HG02852 (cell line): ENCODE measurements at regions not wholly inside any gene's neighbourhood (a gene's known extent, or its start where the extent isn't known, plus 50 kb on each side); places are given as distances from the start of the nearest gene placed in this dataset.

Experiments used
- ATAC-seq: cut with Tn5 transposase; IDR thresholded peaks from one replicate; pipeline ENCODE4 v1.9.1; 2021; ENCODE audit warnings: mild to moderate bottlenecking, moderate library complexity; ENCODE audit not compliant: unreplicated experiment

DNA sequence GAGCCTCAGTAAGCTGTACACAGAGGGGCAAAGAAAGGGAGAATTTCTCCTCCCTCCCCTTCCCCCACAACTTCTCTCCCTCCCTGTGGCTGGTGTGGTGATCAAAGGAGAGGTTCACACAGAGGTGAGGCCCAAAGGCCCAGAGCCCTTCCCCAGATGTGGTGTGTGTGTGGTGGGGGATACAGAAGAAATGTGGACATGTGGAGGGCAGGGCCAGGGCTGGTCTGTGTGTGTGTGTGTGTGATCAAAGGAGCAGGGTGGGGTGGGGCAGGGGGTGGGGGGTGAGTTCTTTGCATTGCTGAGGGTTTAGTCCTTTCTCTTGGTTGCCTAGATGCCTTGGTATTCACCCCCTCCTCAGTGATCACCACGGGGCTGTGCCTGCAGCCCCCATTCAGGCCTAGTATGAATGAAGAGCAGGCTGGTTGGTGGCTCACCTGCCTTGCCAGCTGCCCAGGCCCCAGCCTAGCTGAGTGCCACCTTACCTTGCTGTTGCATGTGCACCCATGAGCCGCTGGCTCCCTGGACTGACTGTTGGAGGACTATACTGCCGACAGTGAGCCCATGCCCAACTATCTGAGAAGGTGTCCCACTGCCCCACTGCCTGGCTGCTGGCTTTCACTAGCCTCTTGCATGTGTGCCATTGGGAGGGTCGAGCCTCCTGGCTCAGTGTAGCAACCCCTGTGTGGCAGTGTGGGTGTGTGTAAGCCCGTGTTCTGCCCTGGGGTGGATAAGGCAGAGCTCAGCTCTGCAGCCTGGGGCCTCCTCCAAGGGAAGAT lies 101.9 kb downstream of the EFNB1 start:
- ATAC-seq, result no peak

DNA sequence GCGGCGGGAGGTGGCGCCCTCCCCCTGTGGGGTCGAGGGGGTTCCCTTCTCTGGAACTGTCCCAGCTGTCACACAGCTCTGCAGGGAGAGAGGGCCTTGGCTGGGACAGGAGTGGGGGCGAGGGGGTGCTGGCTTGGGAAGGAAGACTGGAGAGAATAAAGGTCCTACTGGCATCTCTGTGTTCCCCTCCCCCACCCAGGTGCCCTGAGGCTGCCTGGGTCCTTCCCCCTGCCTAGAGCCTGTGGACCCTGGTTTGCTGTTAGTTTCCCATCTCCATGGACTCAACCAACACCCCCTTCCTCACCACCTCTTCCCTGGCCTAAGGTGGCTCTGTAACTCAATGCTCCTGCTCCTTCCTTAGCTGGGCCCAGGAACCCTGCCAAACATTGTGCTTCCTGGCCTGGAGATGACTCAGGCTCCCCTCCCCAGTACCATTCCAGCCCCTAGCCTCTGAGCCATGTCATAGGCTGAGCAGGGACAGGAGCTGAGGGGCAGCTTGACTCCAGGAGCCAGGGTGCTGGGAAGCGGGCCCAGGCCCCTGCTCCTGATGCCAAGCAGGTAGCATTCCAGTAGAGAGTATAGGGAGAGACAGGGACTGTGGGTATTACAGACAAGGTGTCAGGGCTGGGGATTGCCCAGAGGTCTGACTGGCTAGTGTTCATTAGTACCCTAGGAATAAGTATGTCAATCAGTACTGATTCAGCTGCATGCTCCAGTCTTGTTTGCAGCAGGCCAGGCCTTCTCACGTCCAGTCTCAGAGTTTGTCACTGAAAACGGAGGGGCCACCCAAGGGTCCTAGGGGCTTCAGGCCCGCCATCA lies 100.7 kb downstream of the EFNB1 start:
- no peak for ATAC-seq

DNA sequence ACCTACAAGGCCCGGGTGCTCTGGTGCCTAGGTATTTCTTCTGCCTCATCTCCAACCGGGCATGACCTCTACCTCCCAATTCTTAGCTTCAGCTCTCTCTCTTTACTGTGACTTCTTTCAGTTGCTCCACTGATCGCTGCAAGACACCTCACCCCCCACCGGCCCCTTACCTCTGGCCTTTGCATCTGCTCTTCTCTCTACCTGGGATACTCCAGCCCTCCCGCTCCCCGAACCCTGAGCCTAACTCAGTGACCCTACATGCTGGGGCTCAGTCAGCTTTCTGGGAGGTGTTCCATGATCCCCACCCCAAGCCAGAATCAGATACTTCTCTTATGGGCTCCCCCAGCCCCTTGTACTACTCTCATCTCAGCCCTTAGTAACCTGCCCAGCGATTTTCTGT lies 99.6 kb downstream of the EFNB1 start:
- no peak for ATAC-seq

DNA sequence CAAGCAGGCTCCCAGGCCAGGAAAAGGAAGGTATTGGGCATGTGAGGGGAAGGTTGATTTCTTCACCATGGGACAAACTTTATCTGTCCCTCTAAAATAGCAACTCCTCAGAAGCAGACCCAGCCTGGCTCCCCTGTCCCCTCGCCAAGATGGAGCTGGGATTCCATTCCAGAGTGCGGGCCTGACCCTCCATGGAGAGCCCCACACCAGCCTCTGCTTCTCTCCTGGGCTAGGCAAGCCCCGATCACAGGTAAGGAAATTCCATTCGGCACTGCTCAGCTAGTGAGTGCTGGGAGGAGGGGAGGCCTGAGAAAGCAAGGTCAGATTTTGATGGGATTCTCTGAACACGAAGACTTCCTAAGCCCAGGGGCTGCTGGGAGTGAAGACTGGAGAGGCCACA lies 98.4 kb downstream of the EFNB1 start:
- no peak for ATAC-seq

DNA sequence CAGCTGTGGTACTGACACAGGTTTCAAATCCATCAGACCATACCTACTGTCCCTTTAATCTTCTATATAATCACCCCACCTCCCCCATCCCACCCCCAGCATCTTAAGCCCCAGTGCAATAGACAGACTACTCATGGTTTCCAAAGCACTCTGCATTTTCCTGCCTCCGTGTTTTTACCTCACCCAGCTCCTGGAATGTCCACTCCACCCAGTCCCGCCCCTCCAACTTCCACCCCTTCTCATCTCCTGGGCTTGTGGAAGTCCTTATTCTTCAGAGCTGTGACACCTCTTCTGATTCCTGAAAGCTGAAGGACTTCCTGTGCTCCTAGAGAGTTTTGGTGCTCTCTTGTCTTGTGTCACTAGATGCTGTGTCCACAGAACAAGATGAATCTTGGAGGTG lies 94.3 kb downstream of the EFNB1 start:
- ATAC-seq, result no peak

DNA sequence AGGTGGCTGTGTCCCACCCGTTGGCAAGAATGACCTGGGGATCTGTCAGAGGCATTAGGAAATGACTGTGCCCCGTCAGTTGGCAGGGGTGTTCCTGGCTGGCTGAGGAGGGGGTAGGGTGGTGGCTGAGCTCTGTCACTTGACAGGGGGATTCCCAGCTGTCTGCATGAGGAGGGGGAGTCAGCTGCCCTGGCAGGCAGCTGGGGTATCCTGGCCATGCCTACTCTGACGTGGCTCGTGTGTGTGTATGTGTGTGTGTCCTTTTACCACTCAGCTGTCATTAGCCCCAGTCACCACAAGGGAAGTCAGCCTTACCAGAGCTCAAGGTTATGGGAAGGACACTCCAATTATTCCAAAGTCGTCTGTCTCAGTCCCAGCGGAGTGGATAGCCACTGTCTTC lies 93.2 kb downstream of the EFNB1 start:
- ATAC-seq, result no peak

DNA sequence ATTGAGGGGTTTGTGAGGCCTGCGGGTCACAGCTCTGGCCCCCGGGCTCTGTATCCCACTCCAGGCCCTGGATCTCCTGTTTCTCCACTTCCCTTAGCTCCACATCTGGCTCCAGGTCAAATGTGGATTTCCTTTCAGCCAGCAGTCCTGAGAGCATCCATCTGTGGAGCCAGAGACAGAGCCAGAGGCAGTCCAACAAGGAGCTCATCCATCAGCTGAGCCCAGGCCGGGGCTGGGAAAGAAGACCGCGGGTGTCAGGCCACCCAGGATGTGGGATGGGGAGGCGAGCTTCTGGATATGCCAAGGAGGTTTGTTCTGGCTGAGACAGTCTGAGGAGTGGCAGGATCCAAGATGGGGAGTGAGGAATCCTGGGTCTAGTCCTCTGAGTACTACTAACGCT lies 91.7 kb downstream of the EFNB1 start:
- ATAC-seq, result no peak

DNA sequence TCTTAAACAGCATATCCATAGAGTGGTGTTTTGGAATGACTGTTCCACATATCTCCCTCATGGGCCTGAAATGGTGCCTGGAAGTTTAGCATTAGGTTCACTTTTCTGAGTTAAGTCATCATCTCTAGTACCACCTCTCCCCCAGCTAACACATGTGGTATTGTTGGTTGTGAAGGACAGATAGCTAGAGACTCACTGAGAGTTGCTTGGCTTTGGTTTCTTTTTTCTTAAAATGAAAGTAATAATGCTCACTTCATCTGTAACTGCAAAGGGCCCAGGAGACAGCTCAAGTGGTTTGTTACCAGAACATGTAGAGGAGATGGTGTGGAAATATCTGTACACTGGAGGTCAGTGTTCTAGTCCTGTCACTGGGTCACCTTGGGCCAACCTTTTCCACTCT lies 90.9 kb downstream of the EFNB1 start:
- ATAC-seq, result peak; percentile 62

DNA sequence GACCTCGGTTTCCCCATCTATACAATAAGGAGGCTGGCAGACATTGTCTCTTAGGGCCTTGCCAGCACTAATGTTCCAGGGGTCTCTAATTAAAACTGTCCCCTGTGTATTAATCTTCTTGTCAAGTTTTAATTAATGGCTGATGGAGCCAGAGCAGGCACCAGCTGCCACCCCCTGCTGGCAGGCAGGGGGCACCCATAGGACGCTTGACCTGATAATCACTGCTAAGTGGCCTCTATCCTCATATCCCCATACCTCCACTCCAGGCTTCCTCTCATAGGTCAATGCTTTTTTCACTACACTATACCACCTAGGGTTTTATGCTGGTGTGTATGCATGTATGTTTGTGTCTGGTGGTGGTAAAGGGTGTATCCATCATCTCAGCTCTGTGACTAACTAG lies 89.4 kb downstream of the EFNB1 start:
- no peak for ATAC-seq

DNA sequence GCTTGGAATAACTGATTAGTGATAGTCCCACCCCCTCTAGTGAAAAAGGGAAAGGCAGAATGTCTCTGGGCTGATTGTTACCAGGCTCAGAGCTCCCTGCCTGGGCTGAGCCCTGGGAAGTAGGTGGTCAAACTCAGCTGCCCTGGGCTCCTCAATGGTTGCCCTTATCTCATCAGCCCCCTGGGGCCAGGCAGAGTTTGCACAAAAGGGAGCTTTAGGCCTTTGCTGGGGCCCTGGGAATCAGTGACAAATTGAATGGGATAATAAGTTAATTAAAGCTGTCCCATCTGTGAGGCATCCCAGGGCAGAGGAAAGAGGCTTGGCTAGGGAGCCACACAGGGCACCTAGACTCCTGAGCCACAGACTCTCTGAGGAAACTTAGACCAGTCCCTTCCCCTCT lies 89.0 kb downstream of the EFNB1 start:
- ATAC-seq, result no peak

DNA sequence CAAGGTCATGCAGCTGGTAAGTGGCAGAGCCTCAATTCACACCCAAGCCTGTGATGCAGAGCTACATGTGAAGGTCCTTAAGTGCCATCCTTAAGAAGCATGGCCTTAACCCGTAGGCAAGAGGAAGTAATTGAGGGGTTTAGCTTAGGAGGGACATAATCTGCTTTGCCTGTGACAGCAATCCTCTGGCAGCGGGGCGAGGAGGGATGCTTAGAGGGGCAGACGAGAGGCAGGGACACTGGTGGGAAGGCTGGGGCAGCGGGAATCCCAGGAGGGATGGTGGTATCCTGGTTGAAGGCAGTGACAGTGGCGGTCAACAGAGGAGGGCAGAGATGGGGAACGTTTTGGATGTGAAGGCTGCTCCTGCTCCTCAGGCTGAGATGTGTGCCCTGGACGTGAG lies 88.1 kb downstream of the EFNB1 start:
- no peak for ATAC-seq

DNA sequence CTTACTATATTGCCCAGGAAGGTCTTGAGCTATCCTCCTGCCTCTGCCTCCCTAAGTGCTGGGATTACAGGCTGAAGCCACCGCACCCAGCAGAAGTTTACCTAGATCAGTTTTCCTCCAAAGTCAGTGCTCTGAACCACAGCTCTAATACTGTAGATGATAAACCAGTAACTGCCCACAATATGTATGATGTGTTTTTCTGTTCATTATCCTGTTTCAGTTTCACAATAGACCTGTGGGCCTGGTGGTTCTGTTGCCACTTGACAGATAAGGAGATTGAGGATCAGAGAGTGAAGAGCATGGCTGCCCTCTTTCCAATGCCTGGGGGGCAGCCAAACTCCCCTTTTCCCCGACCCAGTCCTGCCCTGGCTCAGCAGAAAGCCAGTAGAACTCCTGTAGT lies 87.0 kb downstream of the EFNB1 start:
- no peak for ATAC-seq

DNA sequence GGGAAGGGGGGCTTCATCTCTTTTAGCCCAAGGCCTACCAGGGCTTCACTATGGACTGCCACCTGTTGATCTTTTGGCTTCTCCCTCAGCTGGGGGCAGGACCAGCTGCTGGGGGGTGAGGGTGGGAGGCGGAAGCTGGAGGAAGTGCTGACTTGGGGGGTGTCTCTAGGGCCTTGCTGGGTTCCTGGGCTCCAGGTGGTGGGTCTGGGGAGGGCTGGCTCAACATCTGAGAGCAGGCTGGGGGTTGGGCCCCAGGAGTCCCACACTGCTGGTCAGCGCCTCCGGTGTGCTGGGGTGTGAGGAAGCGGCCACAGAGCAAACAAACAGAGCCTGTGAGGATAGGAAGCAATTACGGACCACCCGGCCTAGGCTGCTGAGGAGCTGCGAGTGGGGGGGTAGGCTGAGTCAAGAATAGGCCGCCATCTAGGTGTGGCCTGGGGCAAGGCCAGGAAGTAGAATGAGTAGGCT lies 85.7 kb downstream of the EFNB1 start:
- ATAC-seq, result no peak

DNA sequence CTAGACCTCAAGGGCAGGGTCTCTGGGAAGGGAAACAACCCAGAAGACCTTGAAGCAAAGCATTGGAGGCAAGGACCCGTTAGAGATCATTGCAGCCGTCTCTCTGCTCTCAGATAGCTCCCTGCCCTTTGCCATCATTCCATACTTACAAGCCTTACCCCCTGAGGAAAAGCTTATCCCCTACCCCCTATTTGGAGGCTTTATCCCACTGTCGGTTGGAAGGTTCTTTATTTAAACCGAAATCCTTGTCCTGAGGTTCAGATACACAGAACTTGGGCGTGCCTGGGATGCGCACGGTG lies 84.4 kb downstream of the EFNB1 start:
- ATAC-seq, result no peak

DNA sequence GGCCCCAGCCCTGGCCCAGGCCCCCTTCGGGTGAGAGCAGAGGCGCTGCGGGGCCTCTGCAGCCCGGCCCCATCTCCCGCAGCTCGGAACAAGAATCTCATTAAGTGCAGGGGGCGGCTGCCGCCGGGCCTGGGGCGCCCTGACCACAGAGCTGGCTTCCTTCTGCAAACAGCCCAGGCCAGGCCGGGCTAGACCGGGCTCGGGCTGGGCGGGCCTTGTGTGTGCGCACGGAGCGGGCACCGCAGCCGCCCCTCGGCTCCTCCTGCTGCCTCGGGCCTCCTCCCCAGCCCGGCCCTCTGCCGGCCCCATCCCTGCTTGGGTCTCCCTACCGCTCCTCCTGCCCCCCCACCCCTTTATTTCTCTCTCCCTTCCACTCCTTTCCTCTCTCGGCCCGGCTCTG lies 83.3 kb downstream of the EFNB1 start:
- ATAC-seq, result no peak

DNA sequence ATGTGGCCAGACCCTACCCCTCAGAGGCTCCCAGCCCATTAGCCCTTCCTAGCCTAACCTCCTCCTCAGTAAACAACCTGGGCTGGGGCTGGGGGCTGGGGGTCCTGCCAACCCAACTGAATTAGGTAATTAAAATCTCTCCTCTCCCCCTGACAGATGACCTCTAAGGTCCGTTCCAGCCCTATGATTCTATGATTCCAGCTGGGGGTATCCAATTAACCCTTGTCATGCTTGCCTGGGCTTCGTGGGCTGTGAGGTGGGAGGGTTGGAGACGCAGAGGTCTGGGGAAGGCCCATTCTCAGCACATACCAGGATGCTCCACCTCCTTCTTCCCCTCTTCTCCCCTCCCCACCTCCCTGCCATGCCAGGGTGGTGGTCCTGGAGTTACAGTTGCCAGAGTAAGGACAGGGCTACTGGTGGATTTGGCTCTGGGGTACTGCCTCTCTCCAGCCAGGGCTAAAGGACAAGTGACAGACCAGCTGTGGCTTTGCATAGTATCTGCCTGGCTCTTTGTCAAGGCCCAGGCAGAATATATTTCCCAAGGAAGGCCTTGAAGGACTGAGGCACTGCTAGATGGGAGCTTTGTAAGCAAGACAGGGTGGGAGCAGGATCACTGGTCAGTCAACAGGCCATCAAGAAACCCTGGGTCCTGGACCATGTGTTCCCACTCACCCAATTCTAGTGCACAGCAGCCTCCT lies 82.1 kb downstream of the EFNB1 start:
- no peak for ATAC-seq

DNA sequence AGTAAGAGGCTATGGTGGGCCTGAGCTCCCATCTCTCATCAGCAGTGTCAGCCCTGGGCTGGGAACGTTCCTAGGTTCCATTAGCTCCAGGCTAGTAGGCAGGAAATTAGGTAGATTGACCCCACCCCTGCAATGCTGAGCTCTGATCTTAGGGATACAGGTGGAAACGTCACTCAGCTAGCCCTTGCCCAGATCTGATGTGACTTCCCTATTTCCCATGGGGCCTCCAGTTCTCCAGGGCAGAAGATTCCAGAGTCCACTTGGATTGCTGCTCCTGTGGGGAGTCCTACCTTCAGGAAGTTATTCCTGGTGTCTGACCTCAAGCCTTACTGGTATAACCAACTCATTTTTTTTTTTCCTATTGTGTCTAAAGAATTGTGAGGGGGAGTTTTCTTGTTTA lies 81.1 kb downstream of the EFNB1 start:
- no peak for ATAC-seq

DNA sequence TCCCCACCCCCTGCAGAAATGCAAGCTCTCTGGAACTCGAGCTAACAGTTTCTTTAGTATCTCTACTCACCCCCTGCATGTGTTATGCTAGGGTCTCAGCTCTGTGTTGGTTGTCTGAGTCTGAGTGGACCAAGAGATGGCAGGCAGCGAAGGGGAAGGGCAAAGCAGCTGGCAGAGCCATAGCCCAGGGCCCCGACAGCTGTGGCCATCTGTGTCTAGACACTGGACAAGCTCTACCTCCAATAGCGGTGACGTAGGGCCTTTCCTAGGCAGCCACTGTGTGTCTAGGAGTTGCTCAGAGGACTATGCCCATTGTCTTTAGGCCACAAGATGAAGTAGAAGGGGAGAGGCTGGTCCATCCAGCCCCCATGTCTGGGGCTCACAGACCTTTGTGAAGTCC lies 79.2 kb downstream of the EFNB1 start:
- no peak for ATAC-seq

DNA sequence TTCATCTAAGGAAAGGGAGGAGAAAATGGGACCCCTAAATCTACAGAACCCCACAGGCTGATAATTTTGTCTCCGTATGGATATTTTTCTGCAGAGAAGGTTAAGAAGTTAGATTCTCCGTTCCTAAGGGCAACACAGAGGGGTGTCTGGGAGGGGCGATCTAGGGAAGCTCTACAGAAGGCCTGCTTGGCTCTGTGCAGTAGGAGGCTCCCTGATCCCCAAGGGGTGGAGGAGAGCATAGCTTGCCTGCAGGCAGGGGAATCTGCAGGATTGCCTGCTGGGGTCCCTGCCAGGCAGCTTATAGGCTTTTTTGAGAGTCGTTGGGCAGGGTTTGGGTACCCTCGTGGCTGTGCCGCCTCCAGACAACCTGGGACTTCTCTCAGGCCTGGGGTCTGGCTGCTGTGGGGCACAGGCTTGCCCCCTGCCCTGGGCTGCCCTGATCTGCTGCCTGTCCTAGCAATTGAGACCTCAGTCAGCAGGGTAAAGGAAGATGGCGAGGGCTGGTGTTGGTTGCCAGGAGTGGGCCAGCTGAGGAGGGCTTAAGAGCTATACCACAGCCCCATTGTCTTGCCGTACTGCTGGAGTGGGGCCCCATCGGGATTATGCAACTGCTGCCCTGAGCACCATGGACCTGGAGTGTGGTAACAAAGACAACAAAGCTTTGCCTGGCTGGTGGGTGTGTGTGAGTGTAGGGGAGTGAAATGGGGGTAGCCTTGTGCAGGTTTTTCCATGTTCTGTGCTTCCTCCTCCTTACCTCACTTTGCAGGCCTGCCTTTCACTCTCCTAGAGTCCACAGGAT lies 74.1 kb downstream of the EFNB1 start:
- ATAC-seq, result no peak

DNA sequence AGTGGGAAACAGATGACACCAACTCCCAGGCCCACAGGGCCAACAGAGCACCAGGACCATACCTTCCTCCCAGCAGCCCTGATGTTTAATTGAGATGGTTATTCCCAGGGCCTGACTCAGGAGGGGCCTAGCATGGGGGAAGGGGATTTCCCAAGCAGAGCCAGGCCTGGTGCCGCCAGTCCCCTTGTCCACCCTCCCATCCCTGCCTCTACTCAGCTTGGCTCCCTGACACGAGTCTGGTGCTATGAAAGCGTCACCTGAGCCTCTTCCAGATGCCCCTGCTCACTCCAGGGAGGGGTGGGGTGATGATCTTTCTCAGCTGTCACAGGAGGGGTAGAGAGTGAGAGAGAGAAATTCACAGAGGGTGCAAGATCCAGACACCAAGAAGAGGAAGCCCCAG lies 72.7 kb downstream of the EFNB1 start:
- ATAC-seq, result no peak

DNA sequence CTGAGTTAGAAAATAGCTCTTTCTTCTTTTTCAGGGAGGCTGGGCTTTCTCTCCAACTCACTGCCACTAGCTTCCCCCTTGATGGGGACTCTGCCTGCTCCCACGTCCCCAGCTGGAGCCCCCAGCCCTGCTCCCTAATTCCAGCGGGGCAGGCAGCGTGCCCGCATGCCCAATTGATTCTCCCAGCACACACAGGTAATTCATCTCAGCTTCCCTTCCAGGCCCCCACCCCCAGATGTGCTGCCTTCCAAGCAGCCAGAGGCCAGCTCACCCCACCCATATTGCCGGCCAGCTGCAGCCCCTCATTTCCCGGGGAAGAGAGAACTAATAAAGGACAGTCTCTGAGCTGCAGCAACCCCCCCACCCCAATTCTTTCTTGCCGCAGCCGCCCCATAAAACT lies 69.8 kb downstream of the EFNB1 start:
- no peak for ATAC-seq
